GM18499 (cell line): ENCODE measurements at regions not wholly inside any gene's neighbourhood (a gene's known extent, or its start where the extent isn't known, plus 50 kb on each side); places are given as distances from the start of the nearest gene placed in this dataset.

Experiments used
- ATAC-seq: cut with Tn5 transposase; IDR thresholded peaks from one replicate; pipeline ENCODE4 v1.9.1; 2021; ENCODE audit warnings: moderate number of reproducible peaks; ENCODE audit not compliant: insufficient read depth, unreplicated experiment

DNA sequence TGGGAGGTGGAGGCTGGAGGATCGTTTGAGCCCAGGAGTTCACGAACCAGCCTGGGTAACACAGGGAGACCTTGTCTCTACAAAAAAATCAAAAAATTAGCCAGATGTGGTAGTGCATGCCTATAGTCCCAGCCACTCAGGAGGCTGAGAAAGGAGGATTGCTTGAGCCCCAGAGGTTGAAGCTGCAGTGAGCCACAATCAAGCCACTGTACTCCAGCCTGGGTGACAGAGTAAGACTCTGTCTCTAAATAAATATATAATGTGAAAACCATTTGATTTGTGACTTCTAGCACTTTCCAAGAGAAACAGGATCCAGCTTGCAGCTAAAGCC lies 459.1 kb downstream of the SOX9 start:
- ATAC-seq, result no peak

DNA sequence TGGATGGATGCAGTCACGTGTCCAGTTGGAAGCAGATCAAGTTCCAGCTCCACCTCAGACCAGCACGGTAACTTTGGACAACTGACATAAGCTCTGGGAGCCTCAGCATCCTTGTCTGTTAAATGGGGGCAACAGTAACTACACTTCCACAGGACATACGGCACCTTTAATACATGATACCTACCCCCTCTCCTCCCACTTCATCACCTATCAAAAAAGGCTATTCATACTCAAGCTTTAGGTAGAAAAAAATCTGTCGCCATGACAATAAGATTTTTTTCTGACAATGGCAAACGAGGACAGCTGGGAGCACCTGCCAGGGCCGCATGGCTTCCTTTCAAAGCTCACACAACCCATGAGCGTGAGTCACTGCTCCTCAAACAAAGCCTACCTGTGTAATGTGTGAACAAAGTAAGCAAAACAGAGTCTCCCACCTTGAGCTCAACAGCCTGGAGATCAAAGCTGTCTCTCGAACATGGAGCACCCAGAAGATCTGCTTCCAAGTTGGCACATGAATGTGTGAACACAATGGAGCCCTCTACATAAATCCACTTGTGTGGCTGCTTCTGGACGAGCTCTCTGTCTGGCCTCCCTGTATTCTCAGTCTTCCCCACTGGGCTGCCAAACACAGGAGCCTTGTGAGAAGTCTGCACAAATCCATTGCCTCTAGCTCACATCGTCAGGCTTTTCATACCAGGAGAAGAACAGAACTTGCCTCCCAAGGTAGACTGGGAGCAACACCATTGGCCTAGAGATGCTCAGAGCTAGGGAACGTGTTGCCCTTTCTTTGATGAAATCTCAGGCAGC lies 459.7 kb downstream of the SOX9 start:
- no peak for ATAC-seq

DNA sequence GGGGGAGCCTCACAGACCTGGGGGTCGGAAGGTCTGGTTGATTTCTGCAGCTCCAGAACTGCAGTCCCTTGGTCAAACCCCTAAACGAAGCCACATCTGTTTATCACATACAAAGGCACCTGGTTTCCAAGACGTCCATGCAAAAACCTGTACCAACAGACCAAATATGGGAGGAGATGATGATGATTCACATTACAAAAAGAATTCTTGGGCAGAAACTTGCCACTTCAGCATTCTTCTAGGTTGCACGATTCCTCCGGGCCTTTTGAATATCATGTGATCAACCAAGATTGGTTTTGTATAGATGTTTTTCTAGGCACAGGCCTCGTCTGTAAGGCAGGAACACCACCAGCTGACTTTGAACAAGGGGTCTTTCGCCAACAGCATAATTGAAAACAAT lies 466.3 kb downstream of the SOX9 start:
- no peak for ATAC-seq

DNA sequence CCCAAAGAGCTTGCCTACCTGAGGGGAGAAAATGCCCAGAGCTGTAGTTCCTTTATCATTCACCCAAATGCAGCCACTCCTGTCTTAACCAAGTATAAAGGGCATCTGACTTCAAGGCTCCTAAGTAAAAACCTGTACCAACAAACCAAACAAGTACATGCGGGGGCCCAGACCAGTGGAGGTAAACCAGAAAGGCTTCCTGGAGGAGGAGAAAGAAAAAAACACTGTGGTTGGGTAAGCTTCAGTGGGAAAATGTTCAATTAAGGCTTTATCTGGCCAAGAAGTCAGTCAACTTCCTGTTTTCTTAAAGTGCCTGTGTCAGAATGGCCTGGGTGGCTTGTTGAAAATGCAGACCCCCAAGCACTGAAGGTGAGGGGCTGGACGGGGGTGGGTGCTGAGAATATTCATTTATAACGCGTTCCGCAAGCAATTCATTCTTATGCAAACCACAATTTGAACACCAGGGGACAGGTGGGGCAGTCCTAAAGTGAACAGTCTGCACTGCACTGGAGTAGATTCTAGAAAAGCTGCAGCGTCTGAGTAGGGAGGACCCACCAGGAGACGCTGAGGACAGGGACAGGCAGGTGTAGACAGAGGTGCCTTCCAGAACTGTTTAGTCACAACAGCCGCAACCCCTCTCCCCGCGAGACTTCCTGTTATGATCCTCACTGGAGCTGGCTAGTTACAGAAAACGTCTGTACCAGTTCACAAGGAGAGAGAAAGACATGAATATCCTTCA lies 467.1 kb downstream of the SOX9 start:
- ATAC-seq, result no peak

DNA sequence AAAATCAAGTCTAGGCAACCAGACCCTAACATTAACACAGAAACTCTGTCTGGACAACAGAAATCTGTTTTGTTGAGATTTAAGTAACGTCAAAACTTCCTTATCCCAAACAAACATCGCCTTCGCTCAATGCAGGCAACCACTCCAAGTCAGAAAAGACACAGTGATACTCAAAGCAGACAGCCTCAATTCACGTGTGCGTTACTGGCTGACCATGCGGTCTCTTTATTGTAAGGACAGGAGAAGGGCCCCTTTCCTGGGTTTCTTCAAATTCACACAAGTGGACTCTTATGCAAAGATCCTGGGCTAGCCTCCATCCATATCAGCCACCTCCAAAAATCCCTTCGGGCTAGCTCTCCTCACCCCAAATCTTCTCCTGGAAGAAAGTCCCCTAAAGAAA lies 467.7 kb downstream of the SOX9 start:
- ATAC-seq, result no peak

DNA sequence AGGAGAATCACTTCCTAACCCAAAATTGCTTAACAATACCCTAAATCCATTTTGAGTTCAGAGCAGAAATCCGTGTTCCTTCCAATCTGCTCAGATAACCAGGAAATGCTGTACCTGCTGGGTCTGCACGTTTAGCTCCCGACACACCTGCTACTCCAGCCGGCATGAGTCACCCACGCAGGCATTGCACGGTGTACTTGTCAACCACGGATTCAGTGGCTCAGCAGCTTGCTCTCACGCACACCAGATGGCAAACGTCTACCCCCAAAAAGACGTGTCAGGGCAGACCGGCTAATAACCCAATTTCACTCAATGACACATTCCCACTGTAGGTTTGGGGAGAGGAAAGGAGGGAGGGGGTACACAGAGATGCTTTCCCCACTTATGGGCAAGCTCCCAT lies 468.1 kb downstream of the SOX9 start:
- ATAC-seq, result no peak

DNA sequence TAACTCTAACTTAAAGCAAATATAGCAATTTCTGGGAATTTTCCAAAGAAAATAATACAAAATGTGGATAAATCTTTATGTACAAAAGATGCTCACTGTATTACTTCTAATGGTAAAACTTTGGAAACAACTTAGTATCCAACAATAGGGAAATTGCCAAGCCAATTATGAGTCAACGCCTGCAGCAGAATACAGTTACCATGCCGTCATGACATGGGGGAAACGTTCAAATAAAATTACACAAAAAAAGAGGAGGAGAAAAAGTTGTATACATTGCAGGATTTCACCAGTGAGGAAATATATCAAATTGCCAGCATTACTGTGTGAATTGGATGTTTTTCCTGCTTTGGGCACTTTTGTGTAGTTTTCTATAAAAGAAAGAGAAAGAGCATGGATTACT lies 469.6 kb downstream of the SOX9 start:
- no peak for ATAC-seq

DNA sequence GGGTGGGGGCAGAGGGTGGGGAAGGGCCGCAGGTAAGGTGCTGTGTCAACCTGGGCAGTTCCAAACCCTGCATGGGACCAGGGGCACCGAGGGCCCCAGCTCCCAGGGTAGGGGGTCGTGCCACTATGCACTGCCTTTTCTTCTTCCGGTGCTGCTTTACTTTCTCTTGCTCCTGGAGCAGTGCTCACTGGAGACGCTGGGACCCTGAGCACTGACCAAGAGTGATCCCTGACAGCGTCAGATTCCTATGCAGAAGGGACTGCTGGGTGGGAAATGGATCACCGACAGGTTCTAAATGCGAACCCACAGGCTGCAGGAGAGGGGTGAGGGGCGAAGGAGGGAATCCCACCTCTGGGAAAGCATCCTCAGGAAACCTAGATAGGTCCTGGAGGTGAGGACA lies 470.1 kb downstream of the SOX9 start:
- no peak for ATAC-seq

DNA sequence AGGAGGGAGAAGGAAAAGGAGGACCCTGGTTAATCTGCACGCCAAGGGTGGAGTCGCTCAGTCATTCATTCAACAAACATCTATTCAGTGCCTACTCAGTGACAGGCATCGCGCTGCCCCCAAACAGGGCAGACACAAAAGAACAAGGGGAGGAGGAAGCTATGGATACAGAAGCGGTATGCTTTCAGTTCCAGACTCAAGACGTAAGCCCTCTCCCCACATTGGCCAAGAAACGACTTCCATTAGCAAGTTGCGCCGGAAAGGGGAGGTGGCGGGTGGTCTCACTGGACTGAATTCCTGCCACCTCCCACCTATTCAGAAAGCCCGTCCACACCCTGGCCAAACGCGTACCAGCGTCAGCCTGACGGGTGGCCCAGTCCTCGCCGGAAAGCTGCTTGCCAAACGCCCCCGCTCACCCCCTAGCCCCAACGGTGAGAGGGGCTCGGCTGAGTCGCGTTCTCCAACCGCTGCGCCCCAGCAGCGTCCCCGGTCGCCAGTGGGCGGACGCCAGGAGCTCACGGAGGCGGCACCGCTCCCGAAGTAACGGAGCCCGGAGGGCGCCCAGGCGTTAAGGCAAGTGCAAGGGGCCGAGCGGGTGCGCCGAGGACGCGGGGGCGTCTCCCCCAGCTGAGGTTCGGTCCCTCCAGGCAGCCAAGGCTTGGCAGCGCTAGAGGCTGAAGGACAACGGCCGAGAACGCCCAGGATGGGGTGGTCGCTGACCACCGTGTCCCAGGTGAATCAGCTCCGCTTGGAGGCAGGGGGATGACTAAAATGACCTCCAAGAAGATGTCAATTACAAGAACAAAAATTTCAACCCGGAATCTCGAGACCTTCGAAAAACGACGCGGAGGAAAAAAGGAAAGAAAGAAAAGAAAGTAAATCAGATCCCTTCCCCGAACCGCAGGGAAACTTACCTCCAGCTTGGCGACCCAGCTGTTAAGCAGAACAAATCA lies 470.7 kb downstream of the SOX9 start:
- no peak for ATAC-seq

DNA sequence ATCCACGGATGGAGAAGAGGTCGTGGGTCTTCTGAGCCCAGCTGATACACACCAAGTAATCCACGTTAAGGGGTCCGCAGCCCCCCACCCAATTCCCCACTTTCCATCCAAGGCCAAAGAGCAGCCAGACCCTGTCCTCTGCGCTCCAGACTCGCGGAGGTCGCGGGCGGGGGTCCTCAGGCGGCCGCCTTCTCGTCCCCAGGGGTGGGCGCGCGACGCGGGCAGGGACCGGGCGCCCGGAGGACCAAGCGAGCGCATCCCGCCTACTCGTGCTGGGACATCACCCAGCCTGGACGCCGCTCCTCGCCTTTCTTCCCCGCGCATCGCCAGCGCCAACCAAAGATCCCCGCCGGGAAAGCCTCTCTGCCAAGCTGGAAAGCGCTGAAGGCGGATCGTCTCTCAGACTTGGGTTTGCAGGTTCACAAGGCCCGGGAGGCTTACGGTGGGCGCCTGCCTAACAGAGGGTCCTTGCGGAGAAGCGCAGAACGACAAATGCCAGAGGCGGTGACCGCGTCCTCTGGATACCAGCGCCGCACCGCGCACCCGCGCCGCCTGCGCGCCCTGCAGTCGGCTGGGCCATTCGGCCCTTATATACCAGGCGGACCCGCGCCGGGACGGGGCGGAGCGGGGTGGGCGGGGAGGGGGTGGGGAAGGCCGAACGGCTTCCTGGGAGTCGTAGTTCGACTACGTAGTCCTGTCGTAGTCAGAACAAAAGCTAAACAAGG lies 471.6 kb downstream of the SOX9 start:
- no peak for ATAC-seq

DNA sequence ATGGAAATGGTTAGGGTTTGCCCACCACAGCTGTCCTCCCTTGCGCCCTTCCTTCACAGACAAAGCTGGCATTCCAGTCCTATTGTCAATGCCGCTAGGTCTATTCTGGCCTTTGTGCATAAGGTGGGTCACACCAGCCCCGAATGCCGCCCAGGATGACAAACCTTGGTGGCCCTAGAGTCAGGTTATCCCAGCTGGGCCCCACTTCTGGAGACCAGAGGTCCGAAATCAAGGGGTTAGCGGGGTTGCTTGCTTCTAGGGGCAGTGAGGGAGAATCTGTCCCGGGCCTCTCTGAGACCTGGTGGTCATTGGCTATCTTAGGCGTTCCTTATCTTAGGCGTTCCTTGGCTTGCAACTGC lies 472.1 kb downstream of the SOX9 start:
- ATAC-seq, result no peak

DNA sequence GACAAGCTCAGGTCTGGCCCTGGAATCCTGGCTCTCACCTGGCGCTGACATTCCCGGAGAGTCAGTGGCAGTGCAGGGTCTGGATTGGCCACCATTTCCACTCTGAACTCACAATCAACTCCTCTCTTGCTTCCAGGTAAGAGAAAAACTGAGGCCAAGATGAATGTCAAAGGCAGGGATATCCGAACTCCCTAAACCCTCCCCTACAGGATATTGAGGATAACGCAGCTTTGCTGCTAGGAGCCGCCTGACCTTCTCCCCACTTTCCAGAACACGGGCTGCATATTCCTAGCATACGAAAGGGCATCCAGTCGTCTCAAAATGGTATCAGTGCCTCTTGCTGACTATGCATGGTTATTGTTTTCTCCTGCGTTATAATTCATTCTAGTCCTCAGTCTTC lies 473.4 kb downstream of the SOX9 start:
- no peak for ATAC-seq
